CD1c-positive myeloid dendritic cell (primary cell): ENCODE measurements at regions not wholly inside any gene's neighbourhood (a gene's known extent, or its start where the extent isn't known, plus 50 kb on each side); places are given as distances from the start of the nearest gene placed in this dataset.

Experiments used
- DNase-seq: peaks from one replicate; pipeline ENCODE4 v3.0.0-alpha.2; 2016; ENCODE audit errors: extremely low spot score

GRCh38 chr6:40194447-40195170, 260.3 kb upstream of the MOCS1 start:
- no peak for DNase-seq

- DNase-seq = no peak
Measured at GRCh38 chr6:40192516-40192915, 258.3 kb upstream of the MOCS1 start.

GRCh38 chr6:40188931-40189330, 254.7 kb upstream of the MOCS1 start:
- DNase-seq = no peak

GRCh38 chr6:40187535-40188144, 253.4 kb upstream of the MOCS1 start:
- DNase-seq = no peak

DNA sequence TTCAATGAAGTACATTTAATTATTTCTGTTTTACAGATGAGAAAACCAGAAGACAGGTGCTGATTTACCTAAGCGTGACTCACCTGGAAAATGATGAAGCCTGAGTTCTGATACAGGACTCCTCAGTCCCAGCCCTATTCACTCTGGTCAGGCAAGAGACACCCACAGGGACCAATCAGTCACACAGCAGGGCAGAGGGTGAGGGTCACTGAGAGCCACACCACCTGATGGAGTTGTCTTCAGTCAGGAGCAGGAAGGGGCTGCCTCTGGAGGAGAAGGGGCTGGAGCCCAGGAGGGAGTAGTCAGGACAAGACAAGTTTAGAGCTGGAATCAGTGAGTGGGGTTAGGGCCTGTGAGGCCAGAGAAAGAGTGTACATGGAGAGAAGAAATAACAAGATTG, 251.2 kb upstream of the MOCS1 start:
- no peak for DNase-seq

DNA sequence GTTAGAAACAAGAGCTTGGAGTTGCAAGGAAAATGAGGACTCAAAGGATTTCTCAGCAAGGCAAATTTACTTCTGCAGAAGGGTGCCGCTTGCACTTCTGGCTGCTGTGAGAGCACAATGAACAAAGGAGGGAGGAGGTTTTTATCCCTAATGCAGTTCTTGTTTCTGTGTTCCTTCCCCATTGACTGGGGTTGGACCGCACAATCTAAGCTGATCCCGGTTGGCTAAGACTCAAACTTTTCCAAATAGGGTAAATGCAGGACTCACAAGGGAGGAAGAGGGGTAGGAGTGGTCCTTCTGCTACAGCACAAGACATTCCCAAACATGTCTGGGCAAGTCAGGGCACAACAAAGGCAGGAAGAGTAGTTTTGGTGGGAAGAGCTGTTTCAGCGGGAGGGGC, 249.6 kb upstream of the MOCS1 start:
- no peak for DNase-seq

- no peak for DNase-seq
Measured at GRCh38 chr6:40181367-40181766, 247.1 kb upstream of the MOCS1 start.

GRCh38 chr6:40180271-40180670, 246.0 kb upstream of the MOCS1 start:
- no peak for DNase-seq

DNA sequence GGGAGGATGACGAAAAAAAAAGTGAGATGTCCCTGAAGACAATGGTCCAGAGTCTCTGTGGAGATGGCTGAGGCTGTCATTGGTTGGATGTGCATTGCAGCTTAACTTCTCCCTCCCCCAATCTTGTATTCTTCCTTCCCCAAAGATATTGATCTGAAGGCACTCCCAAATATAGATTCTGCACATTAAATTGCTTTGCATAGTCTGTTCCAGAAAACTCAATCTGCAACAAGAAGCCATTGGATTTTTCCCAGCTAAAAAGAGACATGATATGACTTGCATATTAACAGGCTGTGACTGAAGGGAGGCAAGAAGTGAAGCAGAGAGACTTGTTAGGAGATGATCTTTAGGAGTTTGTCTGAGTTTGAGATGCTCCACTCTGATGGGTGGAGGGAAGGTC, 245.2 kb upstream of the MOCS1 start:
- no peak for DNase-seq

DNA sequence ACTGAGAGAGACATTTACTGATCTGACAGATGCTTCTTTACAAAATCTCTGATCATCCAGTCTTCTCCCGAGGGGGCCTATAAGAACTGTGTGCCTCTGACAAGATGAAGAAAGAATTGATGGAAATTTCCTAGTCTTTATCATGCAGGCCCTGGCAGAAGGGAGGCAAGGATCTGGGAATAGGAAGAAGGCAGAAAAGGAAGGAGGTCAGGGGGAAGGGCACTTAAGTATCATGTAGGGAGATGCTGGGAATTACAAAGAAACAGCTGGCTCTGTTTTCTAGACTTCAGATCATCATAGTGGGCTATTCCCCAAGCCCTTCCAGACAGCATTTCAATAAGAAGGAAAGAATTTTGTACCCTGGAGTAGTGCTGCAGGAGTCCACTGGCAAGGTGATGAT, 243.3 kb upstream of the MOCS1 start:
- DNase-seq = no peak

DNA sequence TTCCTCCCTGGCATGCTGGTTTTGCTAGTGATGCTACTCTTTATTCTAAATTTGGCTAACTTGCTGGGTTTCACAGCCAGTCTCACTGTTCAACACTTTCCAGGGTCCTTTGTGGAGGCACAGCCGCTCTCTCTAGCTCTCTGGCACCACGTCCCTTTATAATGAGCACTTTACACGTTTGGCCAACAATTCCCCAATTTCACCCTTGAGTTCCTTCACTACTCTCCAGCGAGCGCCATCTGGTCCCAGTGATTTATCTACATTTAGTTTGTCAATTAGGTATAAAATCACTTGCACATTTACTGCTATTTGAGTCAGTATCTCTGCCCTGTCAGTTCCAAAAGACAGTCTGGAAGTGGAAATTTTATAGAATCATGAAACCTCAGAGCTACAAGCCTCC, 241.9 kb upstream of the MOCS1 start:
- DNase-seq = no peak

- no peak for DNase-seq
Measured at GRCh38 chr6:40172272-40172671, 238.0 kb upstream of the MOCS1 start.

DNA sequence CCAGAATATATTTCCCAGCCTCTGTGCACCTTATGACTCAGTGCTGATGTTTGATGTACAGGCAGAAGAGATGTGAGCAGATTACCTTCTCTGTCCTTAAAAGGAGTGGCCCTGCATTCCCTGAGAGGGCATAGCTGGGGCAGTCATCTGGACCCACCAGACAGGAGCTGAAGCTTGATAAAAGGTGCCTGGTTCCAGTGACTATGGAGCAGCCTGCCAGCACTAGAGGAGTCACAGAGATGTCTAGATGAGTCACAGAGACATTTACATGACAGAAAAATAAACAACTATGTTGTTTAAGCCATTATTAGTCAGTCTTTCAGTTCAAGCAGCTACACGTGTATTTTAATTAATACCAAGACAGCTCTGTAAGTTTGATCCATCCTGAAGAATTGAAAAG, 237.1 kb upstream of the MOCS1 start:
- no peak for DNase-seq

DNA sequence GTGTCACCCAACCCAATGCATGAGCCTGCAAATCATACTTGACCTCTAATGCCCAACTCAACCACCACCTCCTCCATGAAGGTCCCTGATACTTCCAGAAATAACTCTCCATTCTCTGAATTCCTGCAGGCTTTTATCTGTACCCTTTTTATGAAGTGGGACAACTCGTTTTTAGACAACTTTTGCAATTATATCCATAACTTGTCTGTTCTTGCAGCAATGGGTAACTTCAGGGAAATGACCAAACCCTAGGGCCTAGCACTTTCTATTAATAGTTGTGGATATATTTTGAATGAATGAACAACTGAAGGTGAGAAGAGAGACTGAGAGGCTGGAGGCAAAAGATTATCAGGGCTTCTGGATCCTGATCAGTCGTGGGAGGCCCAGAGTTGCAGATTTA, 236.6 kb upstream of the MOCS1 start:
- no peak for DNase-seq

DNA sequence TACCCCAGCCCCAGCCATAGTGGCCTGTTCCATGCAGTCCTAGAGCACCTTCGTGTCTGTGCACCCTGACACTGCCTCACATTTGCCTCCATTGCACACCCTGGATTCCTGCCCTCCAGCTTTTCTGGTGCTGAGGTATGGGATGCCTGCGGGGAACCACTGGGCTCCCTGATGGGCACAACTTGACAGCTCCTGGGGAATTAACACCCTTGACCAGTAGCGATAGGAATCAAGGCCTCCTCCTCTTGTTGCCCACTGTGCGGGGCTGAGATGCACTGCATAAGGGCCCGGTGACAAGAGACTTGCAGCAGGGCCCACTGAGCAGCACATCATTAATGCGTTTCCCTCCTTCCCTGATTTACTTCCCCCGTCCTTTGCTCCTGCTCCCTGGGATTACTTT, 235.6 kb upstream of the MOCS1 start:
- DNase-seq = no peak

GRCh38 chr6:40166963-40167362, 232.7 kb upstream of the MOCS1 start:
- DNase-seq = no peak

- DNase-seq = no peak
Measured at GRCh38 chr6:40165036-40165709, 230.9 kb upstream of the MOCS1 start.

- no peak for DNase-seq
Measured at GRCh38 chr6:40164345-40164755, 230.1 kb upstream of the MOCS1 start.

DNA sequence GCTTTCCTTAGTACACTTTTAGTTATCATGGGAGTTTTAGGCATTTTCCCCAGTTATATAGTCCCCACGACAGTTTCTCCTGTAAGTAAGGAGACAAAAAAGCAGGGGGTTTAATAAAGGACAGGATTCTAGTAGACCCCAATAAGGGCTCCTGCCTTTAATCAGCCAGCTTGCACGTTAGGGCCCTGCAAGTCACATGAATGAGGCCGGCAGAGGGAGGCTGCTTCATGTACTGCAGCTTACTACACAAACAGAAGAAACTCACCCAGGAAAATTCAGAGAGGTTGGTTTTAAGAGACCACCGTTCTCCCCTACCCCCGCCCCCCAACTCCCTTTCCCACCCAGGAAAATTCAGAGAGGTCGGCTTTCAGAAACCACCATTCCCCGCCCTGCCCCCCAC, 229.7 kb upstream of the MOCS1 start:
- DNase-seq = no peak

DNA sequence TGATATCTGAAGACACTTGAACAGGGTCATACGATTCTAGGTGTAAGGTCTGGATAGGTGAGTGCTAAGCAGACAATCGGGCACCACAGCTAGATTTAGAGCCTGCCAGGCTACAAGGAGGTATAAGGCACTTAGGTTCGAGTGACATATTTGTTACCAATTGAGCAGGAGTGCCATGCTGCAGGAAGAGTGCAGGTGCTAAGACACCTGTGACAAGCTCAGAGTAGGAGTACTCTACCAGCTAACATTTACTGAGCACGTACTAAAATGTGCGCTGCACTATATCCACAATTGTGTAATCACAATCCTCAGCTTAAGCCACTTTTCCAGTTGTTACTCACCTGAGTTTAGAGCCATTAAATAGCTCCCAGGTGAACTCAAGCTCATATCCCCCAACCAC, 227.8 kb upstream of the MOCS1 start:
- no peak for DNase-seq

GRCh38 chr6:40160826-40161225, 226.6 kb upstream of the MOCS1 start:
- no peak for DNase-seq

- DNase-seq = no peak
Measured at GRCh38 chr6:40159865-40160264, 225.6 kb upstream of the MOCS1 start.

GRCh38 chr6:40152701-40153436, 218.6 kb upstream of the MOCS1 start:
- DNase-seq = no peak
